Hindlimb muscle (tissue), 1 donor: ENCODE measurements at regions not wholly inside any gene's neighbourhood (a gene's known extent, or its start where the extent isn't known, plus 50 kb on each side); places are given as distances from the start of the nearest gene placed in this dataset.
"Not testable (repeated sequence)": the region's sequence is repeated elsewhere in the genome, so short reads cannot be mapped to it uniquely, and the experiment has no call there.

Experiments
- DNase-seq: peaks from one replicate; pipeline ENCODE4 v3.0.0-alpha.2; 2013

DNA sequence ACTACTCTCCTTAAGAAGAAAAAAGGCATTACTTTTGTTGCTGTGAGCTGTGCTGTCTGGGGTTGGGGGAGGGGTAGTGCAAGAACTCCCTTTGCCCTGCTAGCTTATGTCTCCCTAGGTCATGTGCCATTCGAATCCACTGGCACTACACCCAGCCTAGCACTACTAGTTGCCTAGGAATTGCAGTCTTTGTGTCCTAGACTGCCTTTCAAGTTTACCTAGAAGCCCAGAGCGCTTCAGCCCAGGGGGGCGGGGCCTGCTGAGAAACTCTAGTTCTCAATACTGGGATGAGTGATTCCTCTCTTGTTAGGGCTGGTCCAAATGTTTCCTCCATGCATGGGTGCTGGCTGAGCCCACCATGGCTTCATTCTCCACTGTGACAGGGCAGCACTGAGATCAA lies 1011.5 kb downstream of the PCDH19 start:
- no peak for DNase-seq

DNA sequence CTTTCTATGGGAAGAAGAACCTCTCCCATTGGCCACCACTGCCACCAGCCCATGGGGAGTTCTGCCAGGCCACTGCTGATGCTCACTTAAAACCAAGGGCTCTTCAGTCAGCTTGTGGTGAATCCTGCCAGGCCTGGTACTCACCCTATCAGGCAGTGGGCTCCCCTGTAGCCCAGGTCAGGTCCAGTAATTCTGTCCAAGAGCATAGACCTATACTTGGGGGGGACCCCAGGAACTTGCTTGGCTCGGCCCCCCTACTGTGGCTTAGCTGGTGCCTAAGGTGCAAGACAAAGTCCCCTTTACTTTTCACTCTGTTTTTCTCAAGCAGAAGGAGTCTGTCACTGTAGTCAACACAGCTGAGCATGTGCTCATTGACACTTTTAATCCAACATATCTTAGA lies 1012.2 kb downstream of the PCDH19 start:
- no peak for DNase-seq

DNA sequence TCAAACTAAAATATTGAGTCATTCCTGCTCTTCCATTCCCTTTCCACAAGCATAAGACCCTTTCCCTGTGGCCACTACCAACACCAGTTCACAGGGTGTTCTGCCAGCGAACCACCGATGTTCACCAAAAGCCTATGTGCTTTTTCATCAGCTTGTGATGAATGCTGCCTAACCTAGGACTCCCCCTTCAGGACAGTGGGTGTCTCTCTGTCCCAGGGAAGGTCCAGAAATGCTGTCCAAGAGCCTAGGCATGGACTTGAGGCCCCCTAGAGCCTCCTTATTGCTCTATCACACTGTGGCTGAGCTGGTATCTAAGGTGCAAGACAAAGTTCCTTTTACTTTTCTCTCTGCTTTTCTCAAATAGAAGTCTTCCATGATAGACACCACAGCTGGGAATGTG lies 1015.6 kb downstream of the PCDH19 start:
- no peak for DNase-seq

GRCh38 chrX:99384594-99385374 lies 1025.3 kb downstream of the PCDH19 start:
- no peak for DNase-seq

DNA sequence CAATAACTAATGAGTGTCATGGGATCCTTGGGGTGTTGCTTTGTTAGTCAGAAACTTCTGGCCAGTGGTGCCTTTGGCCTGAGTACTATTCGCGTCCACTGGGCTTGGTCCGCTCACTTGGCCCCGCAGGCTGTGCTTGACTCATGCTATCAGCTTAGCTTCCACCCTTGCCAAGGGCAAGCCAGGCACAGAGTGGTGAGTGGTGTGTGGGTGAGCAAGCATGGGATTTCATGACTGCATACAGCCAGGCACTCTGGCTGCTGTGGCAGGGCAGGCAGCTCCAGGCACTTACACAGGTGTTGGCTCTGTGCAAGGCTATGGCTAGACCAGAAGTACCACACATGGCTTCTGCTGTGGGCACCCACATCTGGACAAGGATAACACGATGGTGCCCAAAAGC lies 1026.3 kb downstream of the PCDH19 start:
- no peak for DNase-seq

DNA sequence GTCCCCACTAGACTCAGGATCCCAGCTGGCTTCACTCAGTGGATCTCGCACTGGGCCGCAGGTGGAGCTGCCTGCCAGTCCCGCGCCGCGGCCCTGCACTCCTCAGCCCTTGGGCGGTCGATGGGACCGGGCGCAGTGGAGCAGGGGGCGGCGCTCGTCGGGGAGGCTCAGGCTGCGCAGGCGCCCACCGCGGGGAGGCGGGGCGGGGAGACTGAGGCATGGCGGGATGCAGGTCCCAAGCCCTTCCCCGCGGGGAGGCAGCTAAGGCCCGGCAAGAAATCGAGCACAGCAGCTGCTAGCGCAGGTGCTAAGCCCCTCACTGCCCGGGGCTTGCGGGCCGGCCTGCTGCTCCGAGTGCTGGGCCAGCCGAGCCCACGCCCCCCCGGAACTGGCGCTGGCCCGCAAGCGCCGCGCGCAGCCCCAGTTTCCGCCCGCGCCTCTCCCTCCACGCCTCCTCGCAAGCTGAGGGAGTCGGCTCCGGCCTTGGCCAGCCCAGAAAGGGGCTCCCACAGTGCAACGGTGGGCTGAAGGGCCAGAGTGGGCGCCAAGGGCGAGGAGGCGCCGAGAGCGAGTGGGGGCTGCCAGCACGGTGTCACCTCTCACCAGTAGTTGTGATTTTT lies 1038.0 kb downstream of the PCDH19 start:
- no peak for DNase-seq

DNA sequence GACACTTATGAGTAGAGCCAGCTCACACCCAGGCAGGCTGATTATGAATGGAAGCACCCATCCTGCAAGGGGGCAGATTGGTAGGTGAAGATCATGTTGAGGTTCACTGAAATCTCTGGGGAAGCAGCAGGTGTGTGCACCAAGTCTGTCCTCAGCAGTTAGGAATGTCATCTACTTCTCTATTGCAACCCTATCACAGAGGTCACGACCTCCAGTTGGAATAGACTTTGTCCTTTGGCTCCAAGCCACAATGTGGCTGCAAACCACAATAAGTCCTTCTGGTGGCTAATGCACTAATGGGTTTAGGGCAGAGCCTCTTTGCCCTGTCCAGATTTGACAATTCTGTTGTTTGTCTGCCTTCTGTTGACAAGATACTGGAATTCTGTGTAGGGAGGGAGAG lies 1056.7 kb downstream of the PCDH19 start:
- DNase-seq: no peak

DNA sequence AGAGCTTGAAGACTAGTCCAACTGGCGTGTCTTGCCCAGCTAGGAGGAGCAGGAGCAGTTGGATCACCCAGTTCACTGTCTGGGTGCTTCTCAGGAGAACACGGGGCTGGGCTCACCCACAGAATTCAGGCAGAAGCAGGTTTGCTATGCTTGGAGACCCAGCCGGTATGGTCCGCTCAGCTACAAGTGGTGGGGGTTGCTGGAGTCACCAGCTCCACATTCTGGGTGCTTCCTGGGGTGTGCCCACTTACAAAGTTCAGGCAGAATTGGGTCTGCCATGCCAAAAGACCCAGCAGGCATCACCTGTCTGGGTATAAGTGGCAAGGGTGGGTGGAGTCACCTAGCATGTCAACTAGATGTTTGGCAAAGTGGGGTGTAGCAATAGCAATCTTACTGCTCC lies 1061.8 kb downstream of the PCDH19 start:
- DNase-seq: no peak

DNA sequence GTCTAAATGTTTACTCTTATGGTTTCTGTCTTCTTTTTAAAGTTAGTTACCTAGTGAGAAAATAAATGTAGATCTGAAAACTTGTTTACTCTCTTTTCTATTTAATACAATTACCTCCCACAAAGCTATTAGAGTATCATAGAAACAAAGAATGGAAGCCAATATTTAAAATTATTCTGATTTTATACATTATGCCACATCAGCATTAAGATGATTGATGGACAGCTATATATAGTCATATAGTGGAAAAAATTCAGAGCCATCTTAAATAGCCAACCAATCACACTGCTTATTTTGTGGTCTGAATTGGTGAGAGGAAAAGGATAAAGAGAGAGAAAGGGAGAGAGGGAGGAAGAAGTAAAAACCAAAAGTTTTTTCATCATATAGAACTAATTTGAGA lies 1101.8 kb downstream of the PCDH19 start:
- DNase-seq: no peak

- DNase-seq: no peak
These were observed 1104.5 kb downstream of the PCDH19 start for GRCh38 chrX:99305573-99305972.

DNA sequence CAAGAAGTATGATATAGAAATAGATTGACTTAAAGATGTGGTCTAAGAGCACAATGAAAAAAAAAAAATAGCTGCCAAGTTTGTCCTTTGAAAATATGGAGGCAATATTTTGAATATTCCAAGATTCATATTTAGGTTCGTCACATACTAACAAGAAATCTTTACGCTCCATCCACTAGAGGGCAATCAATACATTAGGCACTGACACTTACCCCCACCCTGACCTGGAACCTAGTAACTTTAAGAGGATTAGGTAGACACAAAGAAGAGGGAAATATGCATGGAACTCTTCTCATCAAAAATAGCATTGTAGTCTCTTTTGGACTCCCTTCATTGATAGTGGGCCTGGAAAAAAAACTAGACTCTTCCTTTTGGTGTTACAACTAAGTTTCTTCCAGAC lies 1108.1 kb downstream of the PCDH19 start:
- DNase-seq: no peak

DNA sequence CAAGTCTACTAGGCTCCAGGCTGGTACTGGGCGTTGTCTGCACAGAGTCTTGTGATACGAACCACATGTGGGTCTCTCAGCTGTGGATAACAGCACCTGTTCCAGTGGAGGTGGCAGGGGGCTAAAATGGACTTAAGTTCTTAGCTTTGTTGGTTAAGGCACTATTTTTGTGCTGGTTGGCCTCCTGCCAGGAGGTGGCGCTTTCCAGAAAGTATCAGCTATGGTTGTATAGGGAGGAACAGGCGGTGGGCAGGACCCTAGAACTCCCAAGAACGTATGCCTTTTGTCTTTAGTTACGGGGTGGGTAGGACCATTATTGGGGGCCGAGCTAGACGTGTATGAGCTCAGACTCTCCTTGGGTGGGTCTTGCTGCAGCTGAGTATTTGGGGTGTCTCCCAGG lies 1138.4 kb downstream of the PCDH19 start:
- no peak for DNase-seq

GRCh38 chrX:99266255-99266654 lies 1143.8 kb downstream of the PCDH19 start:
- no peak for DNase-seq

GRCh38 chrX:99248180-99248579 lies 1161.9 kb downstream of the PCDH19 start:
- DNase-seq: no peak

DNA sequence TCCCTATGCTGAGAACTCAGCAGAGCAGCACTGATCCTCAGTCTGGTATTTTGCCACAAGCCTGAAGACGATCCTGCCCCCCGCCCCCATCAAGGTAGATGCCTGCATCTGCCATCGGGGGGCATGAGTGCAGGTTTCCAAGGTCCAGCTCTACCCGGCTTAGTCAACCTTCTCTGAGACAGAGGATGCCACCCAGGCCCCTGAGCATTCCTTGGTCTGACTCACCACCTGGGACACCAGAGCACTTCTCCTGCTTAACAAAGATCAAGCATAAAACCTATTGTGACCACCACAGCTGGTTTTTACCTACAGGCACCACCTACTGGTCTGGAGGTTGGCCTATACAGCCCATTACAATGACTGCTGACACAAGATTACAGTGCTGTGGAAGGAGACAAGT lies 1168.1 kb downstream of the PCDH19 start:
- DNase-seq: no peak

- DNase-seq: not testable (repeated sequence)
These were observed 1175.7 kb downstream of the PCDH19 start for GRCh38 chrX:99234384-99234783.

DNA sequence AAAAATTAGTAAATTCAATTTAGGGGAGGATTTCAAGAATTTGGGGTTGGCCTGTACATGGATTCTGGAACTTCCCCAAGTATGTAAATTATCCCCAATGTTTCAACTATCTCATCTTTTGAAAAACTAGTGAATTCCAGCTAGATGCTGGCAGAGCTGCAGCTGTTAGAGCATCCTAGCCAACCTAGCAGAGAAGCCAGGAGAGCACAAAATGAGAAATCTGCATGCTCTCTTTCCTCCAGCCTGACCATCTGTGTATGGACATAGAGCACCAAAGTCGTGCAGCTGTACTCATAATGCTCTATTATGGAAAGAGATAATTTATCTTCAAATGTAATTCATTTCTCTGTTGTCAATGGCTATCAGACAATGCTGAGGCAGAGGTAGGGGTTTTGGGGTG lies 1217.7 kb downstream of the PCDH19 start:
- DNase-seq: peak; percentile 21

GRCh38 chrX:99184153-99184552 lies 1225.9 kb downstream of the PCDH19 start:
- DNase-seq: no peak

GRCh38 chrX:99172958-99173357 lies 1237.1 kb downstream of the PCDH19 start:
- DNase-seq: no peak

- DNase-seq: peak; percentile 0
These were observed 1267.3 kb downstream of the PCDH19 start for GRCh38 chrX:99142745-99143144.

DNA sequence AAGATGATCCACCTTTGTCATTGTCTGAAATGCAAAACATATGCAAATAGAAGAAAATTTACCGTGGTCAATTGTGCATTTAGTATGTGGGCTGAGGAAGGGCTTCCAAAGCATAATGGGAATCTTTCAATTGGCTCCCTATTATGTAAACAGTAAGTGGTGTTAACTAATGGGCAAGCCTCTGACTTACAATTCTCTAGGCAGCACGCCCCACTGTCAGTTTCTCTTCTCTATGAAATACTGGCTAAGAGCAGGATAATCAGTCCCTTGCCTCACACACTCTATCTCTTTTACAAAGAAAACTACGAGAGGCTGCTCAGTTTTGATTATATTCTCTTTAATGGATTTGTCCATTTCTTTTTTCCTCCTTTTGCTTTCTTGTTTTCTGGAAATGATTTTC lies 1272.6 kb downstream of the PCDH19 start:
- DNase-seq: no peak

GRCh38 chrX:99117011-99117410 lies 1293.1 kb downstream of the PCDH19 start:
- no peak for DNase-seq

DNA sequence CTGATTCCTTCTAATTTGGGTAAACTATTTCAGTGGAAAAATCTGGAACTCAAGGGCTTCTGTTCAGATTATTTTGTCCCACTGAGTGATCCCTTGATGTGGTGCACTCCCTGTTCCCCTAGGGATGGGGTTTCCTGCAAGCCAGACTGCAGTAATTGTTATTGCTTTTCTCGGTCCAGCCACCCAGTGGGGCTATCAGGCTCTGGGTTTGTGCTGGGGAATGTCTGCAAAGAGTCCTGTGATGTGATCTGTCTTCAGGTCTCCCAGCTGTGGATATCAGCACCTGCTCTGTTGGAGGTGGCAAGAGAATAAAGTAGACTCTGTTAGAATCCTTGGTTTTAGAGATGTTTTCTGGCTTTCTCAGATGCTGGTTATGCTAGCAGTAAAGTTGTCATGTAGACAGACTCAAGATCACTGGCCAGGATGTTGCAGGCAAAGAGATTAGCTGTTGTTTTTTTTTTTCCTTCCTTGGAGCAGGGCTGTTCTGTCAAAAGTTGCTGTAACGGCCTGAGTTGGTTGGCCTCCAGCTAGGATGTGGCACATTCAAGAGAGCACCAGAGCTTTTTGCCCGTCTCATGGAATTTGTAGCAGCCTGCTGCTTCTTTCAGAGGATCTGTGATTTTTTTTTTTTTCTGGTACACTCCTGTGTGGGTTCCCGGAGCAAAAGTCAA lies 1314.0 kb downstream of the PCDH19 start:
- DNase-seq: no peak

GRCh38 chrX:99091459-99091858 lies 1318.6 kb downstream of the PCDH19 start:
- no peak for DNase-seq
